ENCODE measurements at regions not wholly inside any gene's neighbourhood (a gene's known extent, or its start where the extent isn't known, plus 50 kb on each side); places are given as distances from the start of the nearest gene placed in this dataset.

DNA sequence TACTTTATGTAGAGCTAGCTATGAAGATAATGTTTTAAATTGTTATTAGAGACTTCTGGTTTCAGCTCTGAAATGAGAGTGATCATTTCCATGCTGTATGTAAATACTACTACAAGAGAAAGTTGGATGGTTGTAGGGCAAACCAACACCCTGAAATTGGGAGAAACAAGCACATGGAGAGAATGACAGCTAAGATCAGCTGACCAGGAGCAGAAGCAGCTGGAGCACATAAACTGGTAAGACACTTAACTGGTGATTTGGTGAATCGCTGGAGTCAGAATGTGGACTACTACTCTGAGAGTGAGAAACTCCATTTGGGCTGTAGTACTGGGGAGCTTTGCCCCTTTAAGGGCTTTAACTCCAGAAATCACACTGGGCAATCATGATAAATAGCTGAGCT lies 226.8 kb downstream of the RND3 start:
- H3K9me3 ChIP-seq (ENCODE audit: low read length): no peaks in the 10 kb centered on the region
- no TSS peak for BruUV-seq (replicated peaks)
- ATAC-seq: no peak
- H3K27me3 ChIP-seq (ENCODE audit: low read length): no peaks in the 10 kb centered on the region
- H3K9ac ChIP-seq (ENCODE audit: low read length): no peak overlapping the region
- no peaks in the 10 kb centered on the region for H3K9me2 ChIP-seq (replicated peaks; ENCODE audit: low read length)
- no peak overlapping the region for H3K27ac ChIP-seq (ENCODE audit: low read length)
- no peak overlapping the region for H2AFZ ChIP-seq (ENCODE audit: low read length)
- H3K4me3 ChIP-seq (ENCODE audit: low read length): no peak overlapping the region
- no peak for DNase-seq
- intact Hi-C loops (cut with micrococcal nuclease): no loop called here
- no peaks in the 10 kb centered on the region for H3K36me3 ChIP-seq (ENCODE audit: low read depth, low read length)
- TF ChIP-seq EZH2 (IDR thresholded peaks at IDR 0.05; ENCODE audit: low read length, unreplicated experiment): no peak
- TF ChIP-seq, protein P1, sequence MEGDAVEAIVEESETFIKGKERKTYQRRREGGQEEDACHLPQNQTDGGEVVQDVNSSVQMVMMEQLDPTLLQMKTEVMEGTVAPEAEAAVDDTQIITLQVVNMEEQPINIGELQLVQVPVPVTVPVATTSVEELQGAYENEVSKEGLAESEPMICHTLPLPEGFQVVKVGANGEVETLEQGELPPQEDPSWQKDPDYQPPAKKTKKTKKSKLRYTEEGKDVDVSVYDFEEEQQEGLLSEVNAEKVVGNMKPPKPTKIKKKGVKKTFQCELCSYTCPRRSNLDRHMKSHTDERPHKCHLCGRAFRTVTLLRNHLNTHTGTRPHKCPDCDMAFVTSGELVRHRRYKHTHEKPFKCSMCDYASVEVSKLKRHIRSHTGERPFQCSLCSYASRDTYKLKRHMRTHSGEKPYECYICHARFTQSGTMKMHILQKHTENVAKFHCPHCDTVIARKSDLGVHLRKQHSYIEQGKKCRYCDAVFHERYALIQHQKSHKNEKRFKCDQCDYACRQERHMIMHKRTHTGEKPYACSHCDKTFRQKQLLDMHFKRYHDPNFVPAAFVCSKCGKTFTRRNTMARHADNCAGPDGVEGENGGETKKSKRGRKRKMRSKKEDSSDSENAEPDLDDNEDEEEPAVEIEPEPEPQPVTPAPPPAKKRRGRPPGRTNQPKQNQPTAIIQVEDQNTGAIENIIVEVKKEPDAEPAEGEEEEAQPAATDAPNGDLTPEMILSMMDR (conservative IDR thresholded peaks at IDR 0.05; ENCODE audit: low read depth, low read length): no peak
- no peak for TF ChIP-seq EZH2phosphoT487 (IDR thresholded peaks at IDR 0.05; ENCODE audit: borderline replicate concordance, low read length)
- ChIA-PET POLR2A (ENCODE audit: unreplicated experiment) (no interaction called here), CTCF (no interaction called here)
- H3K4me2 ChIP-seq (ENCODE audit: low read length): no peak overlapping the region
- H3K4me1 ChIP-seq (ENCODE audit: insufficient read depth, low read length): peaks cover 2% of the 10 kb centered on the region
- no peaks in the 10 kb centered on the region for H3F3A ChIP-seq (ENCODE audit: low read length, unreplicated experiment)
- H3K79me2 ChIP-seq (ENCODE audit: low read length): no peaks in the 10 kb centered on the region
- H4K20me1 ChIP-seq (ENCODE audit: low read length): no peaks in the 10 kb centered on the region

DNA sequence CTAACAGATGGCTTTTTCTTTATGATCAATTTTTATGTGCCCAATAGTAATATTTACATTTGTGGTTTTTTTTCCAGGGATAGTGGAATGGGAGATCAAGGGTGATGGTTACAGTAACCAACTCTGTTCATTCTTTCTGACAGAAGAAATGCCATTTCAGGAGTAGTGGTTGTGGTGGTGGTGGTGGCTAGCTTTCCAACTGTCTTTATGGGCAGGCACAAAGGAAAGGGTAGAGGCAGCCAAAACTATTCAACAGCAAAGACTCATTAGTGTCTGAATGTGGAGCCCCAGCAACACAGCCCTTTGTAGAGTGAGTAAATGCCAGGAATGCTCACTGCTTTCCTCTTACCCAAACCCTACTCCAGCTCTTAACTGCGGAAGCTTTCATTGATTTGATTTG lies 227.7 kb downstream of the RND3 start:
- no peaks in the 10 kb centered on the region for H3F3A ChIP-seq (ENCODE audit: low read length, unreplicated experiment)
- no peaks in the 10 kb centered on the region for H4K20me1 ChIP-seq (ENCODE audit: low read length)
- peaks cover 6% of the 10 kb centered on the region for H3K4me1 ChIP-seq (ENCODE audit: insufficient read depth, low read length)
- H3K27me3 ChIP-seq (ENCODE audit: low read length): no peaks in the 10 kb centered on the region
- POLR2A ChIA-PET (ENCODE audit: unreplicated experiment): no interaction called here
- H2AFZ ChIP-seq (ENCODE audit: low read length): no peak overlapping the region
- no peak overlapping the region for H3K9ac ChIP-seq (ENCODE audit: low read length)
- no peaks in the 10 kb centered on the region for H3K9me2 ChIP-seq (replicated peaks; ENCODE audit: low read length)
- TF ChIP-seq EZH2 (IDR thresholded peaks at IDR 0.05; ENCODE audit: low read length, unreplicated experiment): no peak
- TF ChIP-seq EZH2phosphoT487 (IDR thresholded peaks at IDR 0.05; ENCODE audit: borderline replicate concordance, low read length): no peak
- TF ChIP-seq, protein P1 (conservative IDR thresholded peaks at IDR 0.05; ENCODE audit: low read depth, low read length): no peak
- H3K27ac ChIP-seq (ENCODE audit: low read length): no peak overlapping the region
- H3K9me3 ChIP-seq (ENCODE audit: low read length): no peaks in the 10 kb centered on the region
- intact Hi-C loops (cut with micrococcal nuclease): no loop called here
- no peak for DNase-seq
- H3K36me3 ChIP-seq (ENCODE audit: low read depth, low read length): no peaks in the 10 kb centered on the region
- no peak for ATAC-seq
- H3K4me2 ChIP-seq (ENCODE audit: low read length): no peak overlapping the region
- no peak overlapping the region for H3K4me3 ChIP-seq (ENCODE audit: low read length)
- no TSS peak for BruUV-seq (replicated peaks)
- H3K79me2 ChIP-seq (ENCODE audit: low read length): no peaks in the 10 kb centered on the region
- CTCF ChIA-PET: no interaction called here

DNA sequence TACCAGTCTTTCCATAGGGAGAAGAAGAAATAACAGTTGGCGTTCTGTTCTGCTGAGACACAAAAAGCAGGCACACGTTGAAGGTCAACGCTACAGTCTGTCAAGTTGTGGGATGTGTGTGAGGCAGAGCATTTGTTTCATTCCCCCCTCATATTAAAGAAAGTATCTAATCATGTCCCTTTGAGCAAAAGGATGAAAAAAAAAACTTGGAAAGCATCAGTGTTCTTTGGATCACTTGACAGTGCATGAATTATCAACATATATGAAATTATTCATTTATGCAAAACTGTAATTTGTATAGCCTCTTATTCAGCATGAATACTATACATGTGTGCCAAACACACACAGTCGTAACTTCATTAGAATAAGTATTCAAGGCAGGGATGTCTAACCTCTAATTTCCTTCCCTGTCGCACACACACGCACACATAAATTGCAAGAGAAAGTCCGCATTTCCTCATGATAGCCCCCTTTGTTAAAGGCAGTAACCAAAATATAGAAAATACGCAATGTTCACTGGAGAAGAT lies 228.6 kb downstream of the RND3 start:
- Histone ChIP-seq H3K27ac (ENCODE audit: low read length) (no peak overlapping the region), H3K9me3 (ENCODE audit: low read length) (no peaks in the 10 kb centered on the region), H3K27me3 (ENCODE audit: low read length) (no peaks in the 10 kb centered on the region), H4K20me1 (ENCODE audit: low read length) (no peaks in the 10 kb centered on the region), H3K79me2 (ENCODE audit: low read length) (no peaks in the 10 kb centered on the region), H3K36me3 (ENCODE audit: low read depth, low read length) (no peaks in the 10 kb centered on the region), H3K4me1 (ENCODE audit: insufficient read depth, low read length) (peaks cover 6% of the 10 kb centered on the region), H3K9ac (ENCODE audit: low read length) (no peak overlapping the region), H3K4me2 (ENCODE audit: low read length) (no peak overlapping the region), H3K4me3 (ENCODE audit: low read length) (no peak overlapping the region), H3F3A (ENCODE audit: low read length, unreplicated experiment) (no peaks in the 10 kb centered on the region), H3K9me2 (replicated peaks; ENCODE audit: low read length) (no peaks in the 10 kb centered on the region), H2AFZ (ENCODE audit: low read length) (no peak overlapping the region)
- ATAC-seq: no peak
- CTCF ChIA-PET: no interaction called here
- no TSS peak for BruUV-seq (replicated peaks)
- POLR2A ChIA-PET (ENCODE audit: unreplicated experiment): no interaction called here
- no peak for DNase-seq
- intact Hi-C loops (cut with micrococcal nuclease): no loop called here
- TF ChIP-seq EZH2phosphoT487 (IDR thresholded peaks at IDR 0.05; ENCODE audit: borderline replicate concordance, low read length): no peak
- no peak for TF ChIP-seq EZH2 (IDR thresholded peaks at IDR 0.05; ENCODE audit: low read length, unreplicated experiment)
- TF ChIP-seq, protein P1 (conservative IDR thresholded peaks at IDR 0.05; ENCODE audit: low read depth, low read length): no peak

Measured in PC-3 (cell line).